HG03064 (cell line): ENCODE measurements at regions not wholly inside any gene's neighbourhood (a gene's known extent, or its start where the extent isn't known, plus 50 kb on each side); places are given as distances from the start of the nearest gene placed in this dataset.
"Not testable (repeated sequence)": the region's sequence is repeated elsewhere in the genome, so short reads cannot be mapped to it uniquely, and the experiment has no call there.

ENCODE experiments used
- ATAC-seq: cut with Tn5 transposase; IDR thresholded peaks from one replicate; pipeline ENCODE4 v1.9.1; 2021; ENCODE audit warnings: low read depth; ENCODE audit not compliant: unreplicated experiment

DNA sequence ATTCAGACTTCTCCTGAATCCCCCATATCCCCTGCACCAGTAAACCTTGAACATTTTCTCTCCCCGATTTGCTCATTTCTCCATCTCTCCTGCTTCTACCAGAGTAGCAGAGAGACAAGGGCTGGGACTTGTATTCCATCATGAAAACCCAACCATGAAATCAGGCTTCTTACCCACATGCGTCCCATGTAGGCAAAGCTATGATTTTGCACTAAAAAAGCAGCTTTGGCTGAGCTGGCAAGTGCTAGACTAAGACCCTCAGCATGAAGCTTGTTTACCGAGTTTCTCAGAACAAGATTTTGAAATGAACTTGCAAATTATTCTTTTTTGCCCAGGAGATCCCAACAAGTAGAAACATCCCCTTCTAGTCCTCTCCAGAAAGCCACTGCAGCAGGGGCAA, 80.3 kb upstream of the RFLNA start:
- ATAC-seq = no peak

GRCh38 chr12:124216966-124217365, 77.9 kb upstream of the RFLNA start:
- no peak for ATAC-seq

GRCh38 chr12:124217508-124218242, 77.2 kb upstream of the RFLNA start:
- ATAC-seq = no peak

DNA sequence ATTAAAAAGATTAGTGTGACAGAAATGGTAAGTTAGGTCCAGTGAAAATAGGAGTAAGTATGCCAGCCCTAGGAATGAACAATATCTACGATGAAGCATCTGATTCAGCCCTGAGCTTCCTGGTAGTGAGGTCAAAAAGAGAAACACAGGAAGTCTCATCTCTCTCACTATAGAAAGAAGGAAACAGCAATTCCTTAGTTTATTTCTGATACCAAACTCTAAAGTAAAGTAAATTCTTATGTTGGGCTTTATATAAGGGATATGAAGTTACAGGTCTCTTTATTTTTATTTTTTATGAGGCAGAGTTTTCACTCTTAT, 76.7 kb upstream of the RFLNA start:
- ATAC-seq = no peak

DNA sequence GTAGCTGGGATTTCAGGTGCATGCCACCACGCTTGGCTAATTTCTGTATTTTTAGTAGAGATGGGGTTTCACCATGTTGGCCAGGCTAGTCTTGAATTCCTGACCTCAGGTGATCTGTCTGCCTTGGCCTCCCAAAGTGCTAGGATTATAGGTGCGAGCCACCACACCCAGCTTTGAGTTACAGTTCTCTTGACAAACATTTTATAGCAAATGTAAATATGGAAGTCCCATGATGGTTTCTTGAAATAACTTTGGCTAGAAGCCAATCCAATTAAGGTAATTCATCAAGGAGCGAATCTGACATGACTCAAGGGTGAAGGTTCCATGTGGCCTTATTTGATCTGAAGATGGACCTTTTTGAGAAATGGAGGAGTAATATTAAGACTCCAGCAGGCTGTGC, 76.2 kb upstream of the RFLNA start:
- ATAC-seq = not testable (repeated sequence)

DNA sequence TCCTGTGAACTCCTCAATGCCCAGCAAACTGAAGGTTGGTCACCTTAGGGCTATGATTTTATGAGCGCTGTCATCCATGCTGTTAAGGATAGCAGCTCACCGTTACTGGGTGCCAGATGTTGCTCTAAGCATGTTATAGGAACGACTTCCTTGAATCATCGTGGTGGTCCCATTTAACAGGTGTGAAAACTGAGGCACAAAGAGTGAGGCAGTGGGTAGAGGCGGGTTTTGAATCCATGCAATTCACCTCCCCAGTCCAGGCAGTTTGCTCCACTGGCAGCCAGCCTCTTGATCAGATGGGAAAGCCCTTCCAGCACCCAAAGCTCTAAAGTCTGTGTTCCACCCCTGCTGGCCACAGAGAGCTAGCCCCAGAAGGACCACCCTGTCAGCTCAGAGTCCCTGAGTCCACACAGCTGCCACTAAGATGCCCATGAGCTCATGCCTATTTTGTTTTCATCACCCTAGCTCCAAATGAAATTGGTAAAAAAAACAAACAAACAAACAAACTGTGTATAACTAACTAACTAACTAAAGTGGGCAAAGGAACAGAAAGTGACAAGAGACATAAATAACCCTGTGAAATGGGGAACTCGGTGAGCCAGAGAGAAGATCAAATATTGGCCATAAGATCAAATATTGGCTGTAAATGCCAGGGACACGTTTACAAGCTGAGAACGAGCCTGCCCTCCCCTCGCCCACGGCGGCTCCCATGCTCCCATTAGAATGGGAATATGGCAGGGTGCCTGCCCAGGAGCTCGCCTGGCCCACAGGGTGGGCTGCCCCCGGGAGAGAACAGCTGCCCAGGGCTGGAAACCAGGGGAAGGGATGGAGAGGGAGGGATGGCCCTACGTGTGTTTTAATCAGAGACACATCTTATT, 72.3 kb upstream of the RFLNA start:
- no peak for ATAC-seq

DNA sequence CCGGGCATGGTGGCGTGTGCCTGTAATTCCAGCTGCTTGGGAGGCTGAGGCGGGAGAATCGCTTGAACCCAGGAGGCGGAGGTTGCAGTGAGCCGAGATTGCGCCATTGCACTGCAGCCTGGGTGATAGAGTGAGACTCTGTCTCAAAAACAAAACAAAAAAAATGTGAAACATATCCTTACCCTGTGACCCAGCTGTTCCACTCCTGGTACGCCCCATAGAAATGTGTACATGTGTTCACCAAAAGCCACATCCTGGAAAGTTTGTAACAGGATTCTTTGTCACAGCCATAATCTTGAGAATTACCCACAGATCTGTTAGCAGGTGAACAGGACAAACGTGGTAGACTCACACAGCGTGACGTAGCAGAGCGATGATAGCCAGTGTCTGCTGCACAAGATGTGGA, 71.2 kb upstream of the RFLNA start:
- ATAC-seq = not testable (repeated sequence)

DNA sequence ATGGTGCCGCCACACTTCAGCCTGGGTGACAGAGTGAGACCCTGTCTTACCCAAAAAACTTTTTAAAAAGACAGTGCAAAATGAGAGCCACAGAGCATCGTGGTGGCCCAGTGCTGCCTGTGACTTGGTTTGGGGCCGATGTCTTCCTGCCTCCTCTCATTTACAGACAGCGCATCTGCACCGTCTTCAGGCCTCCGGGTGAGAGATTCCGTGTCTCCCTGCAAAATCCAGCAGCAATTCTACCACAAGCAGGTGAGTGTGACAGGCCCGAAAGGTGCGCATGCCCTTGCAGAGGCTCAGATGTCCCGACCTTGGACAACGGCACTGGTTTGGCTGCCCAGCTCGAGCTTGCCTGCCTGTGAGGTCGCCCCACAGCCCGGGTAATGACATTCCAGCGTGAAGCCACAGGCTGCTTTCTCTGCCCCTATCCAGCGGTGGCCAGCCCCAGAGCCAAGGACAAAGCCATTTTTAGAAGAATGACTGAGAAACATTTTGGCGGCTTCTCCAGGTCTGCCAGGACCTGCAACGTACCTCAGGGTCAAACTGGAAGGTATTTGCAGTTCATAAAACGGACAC, 70.3 kb upstream of the RFLNA start:
- no peak for ATAC-seq

DNA sequence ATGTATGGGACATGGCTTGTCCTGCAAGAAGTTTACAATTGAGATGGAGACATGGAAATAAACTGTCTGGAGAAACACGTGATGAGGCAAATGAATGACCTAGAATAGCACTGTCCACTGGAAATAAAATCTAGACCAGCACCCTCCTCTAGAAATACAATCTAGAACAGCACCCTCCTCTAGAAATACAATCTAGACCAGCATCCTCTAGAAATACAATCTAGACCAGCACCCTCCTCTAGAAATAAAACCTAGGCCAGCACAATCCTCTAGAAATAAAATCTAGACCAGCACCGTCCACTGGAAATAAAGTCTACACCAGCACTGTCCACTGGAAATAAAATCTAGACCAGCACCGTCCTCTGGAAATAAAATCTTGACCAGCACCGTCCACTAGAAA, 69.2 kb upstream of the RFLNA start:
- no peak for ATAC-seq

DNA sequence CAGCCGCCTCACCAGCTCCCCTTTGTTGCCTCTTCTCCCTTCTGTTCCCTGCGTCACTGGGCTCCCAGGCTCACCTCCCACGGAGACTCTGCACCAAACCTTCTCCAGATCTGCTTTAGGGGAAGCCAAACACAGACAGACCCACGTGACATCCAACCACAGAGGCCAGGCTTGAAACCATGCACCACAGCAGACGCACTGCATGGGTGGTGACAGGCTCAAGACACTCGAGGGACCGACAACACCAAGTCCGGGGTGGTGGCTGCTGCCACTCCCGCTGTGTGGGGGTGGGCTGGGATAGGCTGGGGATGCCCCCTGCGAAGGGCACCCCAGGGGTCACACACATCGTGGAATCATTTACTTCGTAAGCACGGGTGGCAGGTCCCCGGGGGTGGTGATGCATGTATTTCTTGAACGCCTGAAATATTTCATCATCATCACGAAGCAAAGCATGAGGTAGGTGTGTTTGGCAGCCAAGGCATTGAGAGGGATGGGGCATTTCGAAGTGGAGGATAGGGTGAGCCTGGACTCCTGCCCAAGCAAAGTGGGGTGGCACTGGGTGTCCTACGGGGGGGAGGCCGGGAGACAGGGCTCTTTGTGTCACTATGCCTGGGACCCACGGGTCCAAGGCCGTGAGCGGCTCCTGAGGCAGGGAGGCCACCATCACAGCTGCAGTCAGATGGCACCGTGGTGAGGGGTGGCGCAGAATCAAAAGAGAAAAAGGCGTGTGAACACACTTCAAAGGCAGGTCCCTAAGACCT, 66.8 kb upstream of the RFLNA start:
- ATAC-seq = no peak

- ATAC-seq = no peak
Measured at GRCh38 chr12:124229520-124229919, 65.4 kb upstream of the RFLNA start.

DNA sequence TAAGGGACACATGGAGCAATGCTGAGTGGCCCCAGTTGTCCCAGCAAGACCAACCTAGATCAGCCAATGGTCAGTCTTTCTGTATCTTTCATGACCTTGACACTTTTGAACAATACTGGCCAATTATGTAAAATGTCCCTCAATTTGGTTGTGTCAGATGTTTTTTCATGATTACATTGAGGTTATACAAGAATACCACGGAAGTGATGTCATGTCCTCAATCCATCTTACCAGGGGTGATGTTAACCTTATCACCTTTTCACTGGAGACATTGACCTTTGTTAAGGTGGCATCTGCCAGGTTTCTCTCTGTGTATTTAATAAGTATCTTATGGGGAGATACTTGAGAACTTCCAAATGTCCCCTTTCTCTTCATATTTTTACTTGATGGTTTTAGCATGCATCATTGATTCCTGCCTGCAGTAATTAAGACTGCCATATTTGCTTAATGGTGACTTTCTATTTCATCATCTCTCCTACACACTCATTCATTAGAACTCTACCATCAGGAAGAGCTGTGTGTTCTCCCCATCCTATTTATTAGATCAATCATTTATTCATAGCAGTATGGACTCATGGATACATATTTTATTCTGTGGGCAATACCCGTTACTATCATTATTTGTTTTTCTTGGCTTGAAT, 64.7 kb upstream of the RFLNA start:
- ATAC-seq = no peak

DNA sequence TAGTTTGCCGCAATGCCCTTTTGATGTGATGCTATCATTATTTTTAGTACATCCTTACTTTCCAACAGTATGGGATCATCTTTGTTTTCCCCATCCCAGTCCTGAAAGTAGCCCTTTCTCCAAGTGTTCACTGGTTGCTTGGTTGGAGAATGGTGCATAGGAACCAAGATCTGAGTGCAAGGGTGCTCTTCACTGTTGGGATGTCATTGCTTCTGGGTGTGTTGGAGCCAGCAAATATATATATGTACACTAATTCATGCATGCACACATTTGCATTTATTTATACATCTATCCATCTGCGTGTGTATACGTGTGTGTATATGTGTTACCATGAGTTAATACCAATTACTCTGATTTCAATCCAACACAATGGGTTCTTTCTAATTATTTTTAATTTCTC, 64.1 kb upstream of the RFLNA start:
- no peak for ATAC-seq

DNA sequence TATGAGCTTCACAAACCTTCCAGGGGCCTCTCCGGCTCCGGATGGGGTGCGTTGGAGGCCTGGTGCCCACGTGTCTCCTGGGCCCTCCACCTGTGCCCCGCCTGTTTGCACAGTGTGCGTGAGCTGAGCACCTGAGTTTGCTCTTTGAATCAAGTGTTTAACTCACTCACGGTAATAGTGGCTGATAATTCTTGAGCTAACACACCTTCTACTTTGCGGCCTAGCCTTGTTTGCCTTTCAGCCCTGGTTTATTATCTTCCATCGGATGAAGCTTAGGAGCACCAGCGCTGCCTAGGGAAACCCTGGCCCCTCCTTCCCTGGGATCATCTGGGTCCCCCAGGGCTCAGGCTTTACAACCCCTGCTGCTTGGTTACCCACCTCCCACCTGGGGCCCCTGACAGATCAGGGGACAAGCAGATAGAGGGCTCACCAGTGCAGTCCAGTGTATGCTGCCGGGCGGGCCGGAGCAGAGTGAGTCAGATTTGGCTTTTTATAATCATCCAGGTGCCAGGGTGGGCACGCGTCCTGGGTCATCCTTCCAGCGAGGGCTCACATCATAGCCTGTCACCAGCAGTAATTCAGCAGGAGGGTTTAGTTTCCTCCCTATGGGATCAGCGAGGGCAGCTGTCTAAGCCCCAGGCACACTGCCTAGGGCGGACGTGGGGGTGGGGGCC, 62.8 kb upstream of the RFLNA start:
- no peak for ATAC-seq

DNA sequence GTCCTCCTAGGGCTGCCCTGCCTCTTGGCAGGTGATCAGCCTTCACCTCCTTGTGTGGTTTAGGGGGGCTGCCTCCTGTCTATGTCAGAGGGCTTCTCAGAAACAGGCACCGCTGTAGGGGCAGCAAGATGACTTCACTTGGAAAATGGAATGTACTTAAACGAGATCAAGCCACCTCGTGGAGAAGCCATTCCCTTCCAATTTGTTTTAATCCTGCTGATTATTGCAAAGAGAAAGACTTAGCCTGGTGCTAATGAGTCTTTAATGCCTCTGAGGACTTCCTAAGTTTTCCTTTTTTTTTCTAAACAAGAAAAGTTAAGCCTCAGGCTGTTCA, 62.3 kb upstream of the RFLNA start:
- ATAC-seq = no peak

GRCh38 chr12:124233041-124233796, 61.7 kb upstream of the RFLNA start:
- ATAC-seq = no peak

DNA sequence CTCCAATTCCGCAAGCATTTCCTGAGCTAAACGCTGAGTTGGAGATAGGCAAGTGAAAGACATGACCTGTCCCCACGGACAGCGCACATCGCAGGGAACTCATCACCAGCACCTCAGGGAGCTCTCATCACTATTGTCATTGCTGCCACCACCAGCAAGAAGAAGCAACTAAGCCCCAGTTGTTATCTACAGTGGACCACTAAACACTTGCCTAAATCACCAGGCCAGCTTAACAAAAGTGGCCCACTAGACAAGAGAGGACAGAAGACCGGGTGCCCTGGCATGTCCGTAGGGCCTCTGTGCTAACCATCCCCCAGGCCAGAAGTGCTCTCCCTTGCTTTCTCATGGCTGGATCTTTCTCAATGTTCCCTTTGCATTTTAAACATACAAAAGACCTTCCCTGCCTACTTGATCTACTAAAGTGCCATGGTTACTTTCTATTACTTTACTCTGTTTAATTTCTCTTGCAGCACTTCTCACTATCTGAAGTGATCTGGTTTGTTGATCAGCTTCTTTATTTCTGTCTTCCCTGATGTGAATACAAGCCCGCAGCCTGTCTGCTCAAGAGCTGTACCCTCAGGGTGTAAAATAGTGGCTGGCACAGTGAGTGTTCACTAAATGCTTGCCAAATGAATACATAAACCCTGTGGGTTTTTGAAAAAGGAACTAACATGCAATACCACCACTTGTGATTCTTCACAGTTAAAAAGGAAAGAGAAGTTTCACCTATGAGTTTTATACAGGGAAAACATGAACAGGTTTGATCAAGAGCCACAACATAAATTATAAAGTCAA, 60.9 kb upstream of the RFLNA start:
- no peak for ATAC-seq

DNA sequence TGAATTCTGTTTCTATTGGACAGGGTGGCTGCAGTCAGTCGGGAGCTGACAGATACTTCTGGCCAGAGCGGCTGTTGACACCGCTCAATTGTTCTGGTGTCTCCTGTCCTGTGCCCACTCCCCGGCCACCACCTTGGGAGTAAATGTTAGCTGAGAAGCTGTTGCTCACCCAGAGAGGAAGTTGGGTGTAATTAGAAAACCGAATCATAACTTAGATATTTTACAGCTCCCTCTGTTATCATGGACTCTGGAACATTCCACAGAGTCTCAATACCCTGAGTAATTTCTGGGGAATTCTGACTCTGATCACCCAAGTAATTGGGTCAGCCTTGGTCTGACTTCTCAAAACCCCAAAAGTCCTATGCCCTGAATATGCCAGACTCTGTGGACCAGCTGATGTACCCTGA, 58.3 kb upstream of the RFLNA start:
- no peak for ATAC-seq

DNA sequence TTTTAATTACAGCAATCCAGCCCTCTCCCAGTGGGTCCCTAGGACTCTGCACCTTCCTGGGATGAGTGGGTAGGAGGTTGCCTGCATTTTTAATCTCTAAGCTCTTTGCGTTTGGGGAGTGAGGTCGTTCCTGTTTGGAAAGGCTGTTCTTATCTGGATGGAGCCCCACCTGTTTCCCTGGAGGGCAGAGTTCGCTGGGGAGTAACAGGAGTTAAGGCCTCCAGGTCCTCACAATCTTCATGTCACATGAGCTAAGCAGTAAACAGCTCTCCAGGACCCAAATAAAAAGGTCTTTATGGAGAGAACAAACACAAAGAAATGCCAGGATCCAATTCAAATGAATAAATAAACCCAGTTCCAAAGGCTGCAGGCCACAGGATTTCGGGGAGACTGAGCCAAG, 56.0 kb upstream of the RFLNA start:
- ATAC-seq = no peak
